DOHH2 (cell line): ENCODE measurements at regions not wholly inside any gene's neighbourhood (a gene's known extent, or its start where the extent isn't known, plus 50 kb on each side); places are given as distances from the start of the nearest gene placed in this dataset.

Source experiments
- H3F3A ChIP-seq: fragments of 200-600 bp; sonication (generic), shearing (Covaris generic); 2 replicates; pipeline ENCODE4 v1.6.0; 2016; ENCODE audit warnings: antibody characterized with exemption, mild to moderate bottlenecking; ENCODE audit not compliant: control insufficient read depth, insufficient read depth
- H3K27ac ChIP-seq: fragments of 200-600 bp; sonication (generic); 2 replicates; pipeline ENCODE4 v1.5.1; 2014; ENCODE audit warnings: low read depth, mild to moderate bottlenecking, low read length, moderate library complexity
- H3K27me3 ChIP-seq: fragments of 200-600 bp; sonication (generic); 2 replicates; pipeline ENCODE4 v1.6.1; 2014; ENCODE audit warnings: mild to moderate bottlenecking, low read length, mixed read lengths; ENCODE audit not compliant: control insufficient read depth
- H3K36me3 ChIP-seq: fragments of 200-600 bp; sonication (generic); 2 replicates; pipeline ENCODE4 v1.6.1; 2014; ENCODE audit warnings: mild to moderate bottlenecking, low read length, moderate library complexity, mixed read lengths; ENCODE audit not compliant: control insufficient read depth
- H3K4me1 ChIP-seq: fragments of 200-600 bp; sonication (generic); 2 replicates; pipeline ENCODE4 v1.6.1; 2014; ENCODE audit warnings: mild to moderate bottlenecking, low read length, mixed read lengths; ENCODE audit not compliant: control insufficient read depth
- H3K4me2 ChIP-seq: fragments of 200-600 bp; sonication (generic); 2 replicates; pipeline ENCODE4 v1.6.0; 2014; ENCODE audit warnings: mild to moderate bottlenecking, low read length, moderate library complexity
- H3K4me3 ChIP-seq: fragments of 200-600 bp; sonication (generic); 2 replicates; pipeline ENCODE4 v1.5.1; 2014; ENCODE audit warnings: mild to moderate bottlenecking, low read length, mixed read lengths
- H3K79me2 ChIP-seq: fragments of 200-600 bp; sonication (generic); 2 replicates; pipeline ENCODE4 v1.6.1; 2014; ENCODE audit warnings: mild to moderate bottlenecking, low read length, mixed read lengths; ENCODE audit not compliant: control insufficient read depth
- H3K9me2 ChIP-seq: fragments of 200-600 bp; sonication (generic); replicated peaks from 2 replicates; pipeline ENCODE4 v1.6.1; 2014; ENCODE audit warnings: mild to moderate bottlenecking, low read length, mixed read lengths; ENCODE audit not compliant: control insufficient read depth
- H3K9me3 ChIP-seq: fragments of 200-600 bp; sonication (generic); 2 replicates; pipeline ENCODE4 v1.6.1; 2014; ENCODE audit warnings: antibody characterized with exemption, low read length, mixed read lengths; ENCODE audit not compliant: control insufficient read depth, insufficient read depth
- H4K20me1 ChIP-seq: fragments of 200-600 bp; sonication (generic); 2 replicates; pipeline ENCODE4 v1.6.0; 2014; ENCODE audit warnings: low read depth, mild to moderate bottlenecking, antibody characterized with exemption, low read length, moderate library complexity; ENCODE audit not compliant: control insufficient read depth, insufficient read depth
- EZH2phosphoT487 ChIP-seq: fragments of 200-600 bp; sonication (generic); IDR thresholded peaks from 2 replicates; pipeline ENCODE4 v1.6.1; 2017; ENCODE audit warnings: borderline replicate concordance, mild to moderate bottlenecking, antibody characterized with exemption, low read length, moderate library complexity, mixed read lengths
- TF ChIP-seq, protein P1 (sequence below): fragments of 200-600 bp; sonication (generic); IDR thresholded peaks from one replicate; pipeline ENCODE4 v1.5.1; 2014; ENCODE audit warnings: antibody characterized with exemption, mild to moderate bottlenecking, low read depth, low read length; ENCODE audit not compliant: poor library complexity, severe bottlenecking

DNA sequence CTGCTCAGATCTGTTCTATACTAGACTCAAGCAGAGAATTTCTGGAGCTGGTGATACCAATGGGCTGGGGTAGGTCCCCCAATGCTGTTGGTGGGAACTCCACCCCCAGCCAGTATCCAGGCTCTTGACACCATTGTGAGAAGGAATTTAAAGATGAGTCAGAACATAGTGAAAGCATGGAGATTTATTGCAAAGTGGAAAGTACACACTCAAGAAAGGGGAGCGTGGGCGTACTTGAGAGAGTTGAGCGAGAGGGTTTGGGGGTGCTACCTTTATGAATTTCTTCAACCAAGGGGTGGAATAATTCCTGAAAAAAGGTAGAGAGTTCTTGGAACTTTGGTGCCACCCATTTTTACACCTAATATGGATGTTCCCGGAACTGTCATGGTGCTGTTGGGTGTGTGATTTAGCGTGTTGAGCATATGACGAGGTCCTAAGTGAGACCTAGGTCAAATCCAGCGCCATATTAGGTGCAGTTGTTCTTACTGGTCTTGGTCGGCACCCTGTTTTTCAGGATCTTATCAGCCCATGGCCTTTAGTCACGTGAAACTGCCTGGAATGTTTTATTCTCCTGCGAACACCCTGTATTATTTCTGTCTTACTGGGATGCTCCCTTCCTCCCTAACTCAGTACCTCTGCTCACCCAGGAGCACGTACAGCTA is 122.0 kb upstream of the AHR start:
- H3K27me3 ChIP-seq = no peaks in the 10 kb centered on the region
- no peaks in the 10 kb centered on the region for H3K4me1 ChIP-seq
- H3F3A ChIP-seq = 0 out of 2 replicates have a peak, but pooled peaks cover 4% of the 10 kb centered on the region
- no peaks in the 10 kb centered on the region for H4K20me1 ChIP-seq
- no peaks in the 10 kb centered on the region for H3K9me2 ChIP-seq
- H3K36me3 ChIP-seq = no peaks in the 10 kb centered on the region
- H3K4me2 ChIP-seq = no peak overlapping the region
- TF ChIP-seq, protein P1, sequence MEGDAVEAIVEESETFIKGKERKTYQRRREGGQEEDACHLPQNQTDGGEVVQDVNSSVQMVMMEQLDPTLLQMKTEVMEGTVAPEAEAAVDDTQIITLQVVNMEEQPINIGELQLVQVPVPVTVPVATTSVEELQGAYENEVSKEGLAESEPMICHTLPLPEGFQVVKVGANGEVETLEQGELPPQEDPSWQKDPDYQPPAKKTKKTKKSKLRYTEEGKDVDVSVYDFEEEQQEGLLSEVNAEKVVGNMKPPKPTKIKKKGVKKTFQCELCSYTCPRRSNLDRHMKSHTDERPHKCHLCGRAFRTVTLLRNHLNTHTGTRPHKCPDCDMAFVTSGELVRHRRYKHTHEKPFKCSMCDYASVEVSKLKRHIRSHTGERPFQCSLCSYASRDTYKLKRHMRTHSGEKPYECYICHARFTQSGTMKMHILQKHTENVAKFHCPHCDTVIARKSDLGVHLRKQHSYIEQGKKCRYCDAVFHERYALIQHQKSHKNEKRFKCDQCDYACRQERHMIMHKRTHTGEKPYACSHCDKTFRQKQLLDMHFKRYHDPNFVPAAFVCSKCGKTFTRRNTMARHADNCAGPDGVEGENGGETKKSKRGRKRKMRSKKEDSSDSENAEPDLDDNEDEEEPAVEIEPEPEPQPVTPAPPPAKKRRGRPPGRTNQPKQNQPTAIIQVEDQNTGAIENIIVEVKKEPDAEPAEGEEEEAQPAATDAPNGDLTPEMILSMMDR = no peak
- no peak for TF ChIP-seq EZH2phosphoT487
- H3K27ac ChIP-seq = no peak overlapping the region
- no peak overlapping the region for H3K4me3 ChIP-seq
- no peaks in the 10 kb centered on the region for H3K9me3 ChIP-seq
- no peaks in the 10 kb centered on the region for H3K79me2 ChIP-seq

GRCh38 chr7:17178545-17178944 is 119.9 kb upstream of the AHR start:
- Histone ChIP-seq H3K9me3 (no peaks in the 10 kb centered on the region), H3K27ac (no peak overlapping the region), H3K4me2 (no peak overlapping the region), H4K20me1 (no peaks in the 10 kb centered on the region), H3F3A (no peaks in the 10 kb centered on the region), H3K4me1 (no peaks in the 10 kb centered on the region), H3K27me3 (no peaks in the 10 kb centered on the region), H3K79me2 (no peaks in the 10 kb centered on the region), H3K4me3 (no peak overlapping the region), H3K9me2 (no peaks in the 10 kb centered on the region), H3K36me3 (no peaks in the 10 kb centered on the region)
- no peak for TF ChIP-seq EZH2phosphoT487
- TF ChIP-seq, protein P1 = no peak

GRCh38 chr7:17181482-17181881 is 117.0 kb upstream of the AHR start:
- Histone ChIP-seq H3K79me2 (no peaks in the 10 kb centered on the region), H3K4me2 (no peak overlapping the region), H3K9me3 (no peaks in the 10 kb centered on the region), H3K36me3 (no peaks in the 10 kb centered on the region), H3K4me3 (no peak overlapping the region), H3K9me2 (no peaks in the 10 kb centered on the region), H3K4me1 (no peaks in the 10 kb centered on the region), H4K20me1 (no peaks in the 10 kb centered on the region), H3K27me3 (no peaks in the 10 kb centered on the region), H3F3A (no peaks in the 10 kb centered on the region), H3K27ac (no peak overlapping the region)
- TF ChIP-seq, protein P1 = no peak
- no peak for TF ChIP-seq EZH2phosphoT487
